K562 (cell line): ENCODE measurements at regions not wholly inside any gene's neighbourhood (a gene's known extent, or its start where the extent isn't known, plus 50 kb on each side); places are given as distances from the start of the nearest gene placed in this dataset.

Experiments
- ETV6 ChIP-seq, 3 experiments: fragments of 150-350 bp in 1 of 3; sonication (generic) in 1 of 3; formaldehyde crosslinking in 1 of 3; IDR thresholded peaks; 2 replicates each; pipeline versions ENCODE4 v1.6.1 to v1.8.0; 2014 to 2022; ENCODE audit warnings: borderline replicate concordance in 2 of 3, low read depth in 2 of 3, antibody characterized with exemption in 1 of 3, low read length in 1 of 3, mild to moderate bottlenecking in 1 of 3, missing genetic modification reagents in 1 of 3
- MYC ChIP-seq, 2 experiments: fragments of 250-450 bp in 1 of 2; sonication (Bioruptor Pico) in 1 of 2; IDR thresholded peaks; 2 replicates each; pipeline versions ENCODE4 v1.5.1 to v1.6.1; 2012 to 2021; ENCODE audit warnings: low read depth in 2 of 2, borderline replicate concordance in 1 of 2, improper control_type of control experiment in 1 of 2, low read length in 1 of 2, mild to moderate bottlenecking in 1 of 2, moderate library complexity in 1 of 2
- RAD21 ChIP-seq, 2 experiments: fragments of 250-450 bp in 1 of 2; fragments of 450-650 bp in 1 of 2; sonication (Bioruptor Pico) in 1 of 2; formaldehyde crosslinking in 1 of 2; IDR thresholded peaks in 1 of 2; conservative IDR thresholded peaks in 1 of 2; 2 replicates each; pipeline versions ENCODE4 v1.4.0 to v1.8.0; 2020 to 2022; ENCODE audit warnings: mild to moderate bottlenecking in 2 of 2, moderate library complexity in 1 of 2
- TCFL5 ChIP-seq: fragments of 250-450 bp; sonication (Bioruptor Pico); conservative IDR thresholded peaks from 2 replicates; pipeline ENCODE4 v1.6.1; 2021; ENCODE audit warnings: mild to moderate bottlenecking, moderate library complexity, matching md5 sums
- ZBTB17 ChIP-seq: fragments of 450-650 bp; formaldehyde crosslinking; IDR thresholded peaks from 2 replicates; pipeline ENCODE4 v1.4.0; 2020; ENCODE audit warnings: mild to moderate bottlenecking
- ZNF146 ChIP-seq: IDR thresholded peaks from one replicate; pipeline ENCODE4 v1.6.1; 2018; ENCODE audit warnings: missing compliant biosample characterization; ENCODE audit not compliant: unreplicated experiment
- TF ChIP-seq, protein P1 (sequence below), 2 experiments: fragments of 450-650 bp; formaldehyde crosslinking in 1 of 2; IDR thresholded peaks; 2 replicates each; pipeline versions ENCODE4 v1.4.0 to v1.6.1; 2014 to 2020; ENCODE audit warnings: mild to moderate bottlenecking in 2 of 2, borderline replicate concordance in 1 of 2, low read depth in 1 of 2
- TF ChIP-seq, protein P2 (sequence below): sonication (generic); formaldehyde crosslinking; IDR thresholded peaks from 2 replicates; pipeline ENCODE4 v1.9.0; 2022; ENCODE audit warnings: mild to moderate bottlenecking, missing genetic modification reagents

DNA sequence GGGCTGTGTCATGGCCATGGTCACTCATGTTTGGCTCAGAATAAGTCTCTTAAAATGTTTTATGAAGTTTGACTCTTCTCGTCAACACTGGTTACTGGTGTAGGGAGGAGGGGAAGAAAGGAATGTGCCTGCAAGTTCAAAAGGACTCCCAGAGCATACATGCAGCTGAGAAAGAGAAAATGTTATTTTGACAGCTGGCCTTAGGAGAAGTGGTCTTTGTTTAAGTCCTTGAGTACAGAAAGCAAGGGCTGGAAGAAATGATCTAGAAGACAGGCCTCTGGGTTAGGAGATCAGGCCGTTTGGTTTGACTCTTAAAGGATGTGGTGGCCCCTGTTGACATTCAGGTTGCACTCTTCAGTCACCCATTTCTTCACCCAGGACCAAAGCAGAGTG, 245.5 kb downstream of the REEP3 start:
- TF ChIP-seq TCFL5 (CRISPR knock-in tag) (no peak), ETV6 (IDR thresholded peaks at IDR 0.05; ENCODE audit: borderline replicate concordance in 1 of 2, low read depth in 2 of 2, low read length in 1 of 2) (no peak), ETV6 (CRISPR knock-in tag; IDR thresholded peaks at IDR 0.05; ENCODE audit: borderline replicate concordance) (no peak), MYC (IDR thresholded peaks at IDR 0.05; ENCODE audit: low read depth, low read length) (no peak), MYC (CRISPR knock-in tag; IDR thresholded peaks at IDR 0.05; ENCODE audit: borderline replicate concordance, low read depth) (no peak), ZBTB17 (no peak), RAD21 (CRISPR knock-in tag; conservative IDR thresholded peaks at IDR 0.05 in 1 of 2, IDR thresholded peaks at IDR 0.05 in 1 of 2) (no peak), ZNF146 (CRISPR knock-in tag) (no peak)
- TF ChIP-seq, protein P1, sequence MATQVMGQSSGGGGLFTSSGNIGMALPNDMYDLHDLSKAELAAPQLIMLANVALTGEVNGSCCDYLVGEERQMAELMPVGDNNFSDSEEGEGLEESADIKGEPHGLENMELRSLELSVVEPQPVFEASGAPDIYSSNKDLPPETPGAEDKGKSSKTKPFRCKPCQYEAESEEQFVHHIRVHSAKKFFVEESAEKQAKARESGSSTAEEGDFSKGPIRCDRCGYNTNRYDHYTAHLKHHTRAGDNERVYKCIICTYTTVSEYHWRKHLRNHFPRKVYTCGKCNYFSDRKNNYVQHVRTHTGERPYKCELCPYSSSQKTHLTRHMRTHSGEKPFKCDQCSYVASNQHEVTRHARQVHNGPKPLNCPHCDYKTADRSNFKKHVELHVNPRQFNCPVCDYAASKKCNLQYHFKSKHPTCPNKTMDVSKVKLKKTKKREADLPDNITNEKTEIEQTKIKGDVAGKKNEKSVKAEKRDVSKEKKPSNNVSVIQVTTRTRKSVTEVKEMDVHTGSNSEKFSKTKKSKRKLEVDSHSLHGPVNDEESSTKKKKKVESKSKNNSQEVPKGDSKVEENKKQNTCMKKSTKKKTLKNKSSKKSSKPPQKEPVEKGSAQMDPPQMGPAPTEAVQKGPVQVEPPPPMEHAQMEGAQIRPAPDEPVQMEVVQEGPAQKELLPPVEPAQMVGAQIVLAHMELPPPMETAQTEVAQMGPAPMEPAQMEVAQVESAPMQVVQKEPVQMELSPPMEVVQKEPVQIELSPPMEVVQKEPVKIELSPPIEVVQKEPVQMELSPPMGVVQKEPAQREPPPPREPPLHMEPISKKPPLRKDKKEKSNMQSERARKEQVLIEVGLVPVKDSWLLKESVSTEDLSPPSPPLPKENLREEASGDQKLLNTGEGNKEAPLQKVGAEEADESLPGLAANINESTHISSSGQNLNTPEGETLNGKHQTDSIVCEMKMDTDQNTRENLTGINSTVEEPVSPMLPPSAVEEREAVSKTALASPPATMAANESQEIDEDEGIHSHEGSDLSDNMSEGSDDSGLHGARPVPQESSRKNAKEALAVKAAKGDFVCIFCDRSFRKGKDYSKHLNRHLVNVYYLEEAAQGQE (IDR thresholded peaks at IDR 0.05; ENCODE audit: borderline replicate concordance), result no peak
- TF ChIP-seq, protein P1 (CRISPR knock-in tag; IDR thresholded peaks at IDR 0.05; ENCODE audit: low read depth), result no peak
- TF ChIP-seq, protein P2, sequence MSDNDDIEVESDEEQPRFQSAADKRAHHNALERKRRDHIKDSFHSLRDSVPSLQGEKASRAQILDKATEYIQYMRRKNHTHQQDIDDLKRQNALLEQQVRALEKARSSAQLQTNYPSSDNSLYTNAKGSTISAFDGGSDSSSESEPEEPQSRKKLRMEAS (CRISPR knock-in tag), result no peak
